HepG2 (cell line): ENCODE measurements at regions not wholly inside any gene's neighbourhood (a gene's known extent, or its start where the extent isn't known, plus 50 kb on each side); places are given as distances from the start of the nearest gene placed in this dataset.
A peak's percentile ranks its signal among the peaks of the same experiment; 100 is the strongest.

Source experiments
- ATAC-seq: fragments of 200-7000 bp; cut with Tn5 transposase; 3 replicates; pipeline ENCODE4 v1.9.1; 2020; ENCODE audit warnings: mild to moderate bottlenecking, moderate library complexity
- BruUV-seq: library from RNA; stranded (reverse); fragments of 400-500 nt; replicated peaks from 2 replicates; lab custom pipeline; 2021; lab: Mats Ljungman, UMichigan
- CTCF ChIA-PET: fragments of 300-600 bp; formaldehyde crosslinking; extraction: SDS; loops from one replicate; lab custom pipeline; 2021; ENCODE audit warnings: low total read pairs, inconsistent platforms, low intra/inter-chr PET ratio; lab: Yijun Ruan, JAX
- POLR2A ChIA-PET: fragments of 350-600 bp; sonication (Branson Sonifier 250); formaldehyde crosslinking; loops from one replicate; lab custom pipeline; 2020; ENCODE audit warnings: antibody characterized with exemption, inconsistent platforms; lab: Yijun Ruan, JAX
- DNase-seq: peaks from one replicate; pipeline ENCODE4 v3.0.0-alpha.2; 2015; ENCODE audit warnings: low spot score
- FAIRE-seq: peaks from 3 replicates; lab custom pipeline; 2011; peaks lifted over from hg19 to GRCh38; lab: Jason Lieb, UNC
- H2AFZ ChIP-seq: one replicate; pipeline ENCODE4 v1.6.1; 2011; ENCODE audit warnings: low read length, inconsistent platforms
- H3K27ac ChIP-seq: fragments of 300-600 bp; 3 replicates; pipeline ENCODE4 v1.8.0; 2011; ENCODE audit warnings: mixed run types, mild to moderate bottlenecking, mixed read lengths, low read length, inconsistent platforms; ENCODE audit not compliant: insufficient read depth; ENCODE audit errors: extremely low read length
- H3K27me3 ChIP-seq, 2 experiments: fragments of 200-600 bp in 1 of 2; 2 replicates in 1 of 2; 3 replicates in 1 of 2; pipeline versions ENCODE4 v1.6.0 to v1.8.0; 2011; ENCODE audit warnings: low read length in 2 of 2, mild to moderate bottlenecking in 2 of 2, moderate library complexity in 2 of 2, inconsistent platforms in 1 of 2; ENCODE audit not compliant: insufficient read depth in 2 of 2, control insufficient read depth in 1 of 2
- H3K36me3 ChIP-seq, 2 experiments: fragments of 200-600 bp in 1 of 2; replicated peaks in 1 of 2; 2 replicates in 1 of 2; 3 replicates in 1 of 2; pipeline versions ENCODE4 v1.5.1 to v1.8.0; 2011; ENCODE audit warnings: low read length in 2 of 2, inconsistent platforms in 1 of 2; ENCODE audit not compliant: insufficient read depth in 2 of 2, control insufficient read depth in 1 of 2
- H3K4me1 ChIP-seq: 2 replicates; pipeline ENCODE4 v1.5.1; 2012; ENCODE audit warnings: low read length, inconsistent platforms; ENCODE audit not compliant: insufficient read depth
- H3K4me2 ChIP-seq: 2 replicates; pipeline ENCODE4 v1.6.0; 2011; ENCODE audit warnings: low read depth, low read length, inconsistent platforms
- H3K4me3 ChIP-seq, 3 experiments: fragments of 200-600 bp in 1 of 3; sonication (generic), shearing (Covaris generic) in 1 of 3; replicated peaks in 1 of 3; 2 replicates each; pipeline ENCODE4 v1.5.1; 2011 to 2016; ENCODE audit warnings: low read length in 3 of 3, inconsistent platforms in 2 of 3, low read depth in 2 of 3, mild to moderate bottlenecking in 2 of 3, control low read depth in 1 of 3, mixed read lengths in 1 of 3; ENCODE audit not compliant: insufficient read depth in 1 of 3
- H3K79me2 ChIP-seq: one replicate; pipeline ENCODE4 v1.6.1; 2011; ENCODE audit warnings: low read length, inconsistent platforms; ENCODE audit not compliant: insufficient read depth
- H3K9ac ChIP-seq: 2 replicates; pipeline ENCODE4 v1.6.0; 2011; ENCODE audit warnings: mild to moderate bottlenecking, low read depth, low read length, inconsistent platforms; ENCODE audit not compliant: insufficient read depth
- H3K9me3 ChIP-seq: 2 replicates; pipeline ENCODE4 v1.5.1; 2012; ENCODE audit warnings: mild to moderate bottlenecking, low read length
- H4K20me1 ChIP-seq: 2 replicates; pipeline ENCODE4 v1.6.0; 2011; ENCODE audit warnings: inconsistent platforms, mild to moderate bottlenecking, low read length, moderate library complexity; ENCODE audit not compliant: insufficient read depth
- KDM1A ChIP-seq: IDR thresholded peaks from 2 replicates; pipeline ENCODE4 v1.6.1; 2016; ENCODE audit warnings: missing compliant biosample characterization
- NRL ChIP-seq: sonication (generic); formaldehyde crosslinking; IDR thresholded peaks from 2 replicates; pipeline ENCODE4 v1.5.0; 2020; ENCODE audit warnings: missing genetic modification reagents, mild to moderate bottlenecking, moderate library complexity, borderline replicate concordance
- ZKSCAN8 ChIP-seq: IDR thresholded peaks from 2 replicates; pipeline ENCODE4 v1.6.1; 2016; ENCODE audit warnings: borderline replicate concordance, missing genetic modification reagents, missing compliant biosample characterization
- ZNF234 ChIP-seq: sonication (generic); formaldehyde crosslinking; conservative IDR thresholded peaks from 2 replicates; pipeline ENCODE4 v1.5.1; 2020; ENCODE audit warnings: mild to moderate bottlenecking, missing genetic modification reagents
- ZNF629 ChIP-seq: sonication (generic); formaldehyde crosslinking; conservative IDR thresholded peaks from 2 replicates; pipeline ENCODE4 v1.5.0; 2020; ENCODE audit warnings: missing genetic modification reagents
- WGBS: methylation state at CpG from one replicate; pipeline ENCODE4 v1.1.6; 2017; ENCODE audit warnings: low lambda C conversion rate; 5-methylcytosine and 5-hydroxymethylcytosine counted together
- in situ Hi-C: cut with HindIII; loops from 2 replicates; pipeline ENCODE4 v1.10.0; 2017; ENCODE audit warnings: low pct_unique_long_range_greater_than_20kb; ENCODE audit not compliant: extremely low pct_ligation_motif_present
- intact Hi-C: fragments of 100-400 bp; cut with micrococcal nuclease; formaldehyde crosslinking; loops from one replicate; pipeline ENCODE4 v1.10.0; 2022; ENCODE audit not compliant: unreplicated experiment
- TF ChIP-seq, protein P1 (sequence below): fragments of 450-650 bp; IDR thresholded peaks from 2 replicates; pipeline ENCODE4 v1.6.1; 2017

DNA sequence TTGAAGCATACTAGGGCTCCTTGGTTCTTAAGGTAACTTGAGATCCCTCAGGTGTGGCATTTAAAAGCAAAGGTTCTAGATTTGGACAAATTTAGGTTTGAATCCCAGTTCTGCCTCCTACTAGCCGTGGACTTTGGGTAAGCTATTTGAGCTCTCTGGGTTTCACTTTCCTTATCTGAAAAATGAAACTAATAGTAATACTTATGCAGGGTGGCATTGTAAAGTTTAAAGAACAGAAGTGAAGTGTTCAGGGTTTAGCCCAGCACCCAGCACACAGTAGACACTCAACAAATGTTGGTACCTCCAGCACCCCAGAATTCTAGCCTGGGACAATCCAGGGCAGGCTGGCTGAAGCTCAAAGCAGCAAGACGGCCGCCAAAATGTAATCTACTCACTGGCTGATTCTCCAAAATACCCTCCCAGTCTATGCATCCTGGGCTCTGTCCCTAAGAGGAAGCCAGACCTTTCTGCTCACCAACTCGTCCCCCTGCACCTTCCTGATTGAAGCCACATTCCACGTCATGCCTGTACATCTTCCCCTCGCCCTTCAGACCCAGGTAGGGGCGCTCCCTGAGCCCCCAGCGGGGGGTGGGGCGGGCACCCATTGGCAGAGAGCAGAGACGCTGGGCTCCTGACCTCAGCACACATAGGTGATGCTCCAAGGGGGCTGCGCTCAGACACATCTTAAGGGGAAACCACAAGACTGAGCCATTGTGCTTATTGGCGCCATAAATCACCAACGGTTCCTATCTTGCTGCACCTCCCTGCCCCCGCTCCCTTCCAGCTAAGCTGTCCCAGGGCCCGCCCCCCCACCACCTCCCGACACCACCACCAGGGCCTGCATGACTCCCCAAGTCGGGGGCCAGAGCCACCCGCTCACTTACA is 160.6 kb downstream of the BCOR start:
- H2AFZ ChIP-seq: no peak overlapping the region
- ChIA-PET CTCF (no interaction called here), POLR2A (interaction anchor here (1.5 kb wide), 1 partner anchor 76 kb away, joined by 7 read pairs; no protein-coding TSS in a partner anchor)
- no peaks in the 10 kb centered on the region for H3K27me3 ChIP-seq
- H3K4me3 ChIP-seq: peak overlapping the region in 2 of 3 experiments; percentile 12 to 46; a peak in 1 of 6 replicates
- H3K4me1 ChIP-seq: peaks cover 24% of the 10 kb centered on the region
- H3K79me2 ChIP-seq: no peaks in the 10 kb centered on the region
- no TSS peak for BruUV-seq
- H3K36me3 ChIP-seq: no peaks in the 10 kb centered on the region
- H3K4me2 ChIP-seq: peak overlapping the region; percentile 67
- 51% methylated on average over 5 of the region's 18 CpGs for WGBS
- no peak for TF ChIP-seq KDM1A
- no peak overlapping the region for H3K27ac ChIP-seq
- no peak overlapping the region for H3K9ac ChIP-seq
- ATAC-seq: no peak
- intact Hi-C loops: loop anchor here (5.0 kb wide), 1 partner anchor 330 kb away; no protein-coding TSS in a partner anchor
- H3K9me3 ChIP-seq: no peaks in the 10 kb centered on the region
- no peak for DNase-seq
- in situ Hi-C loops: loop anchor here (25.0 kb wide), 1 partner anchor 325 kb away; no protein-coding TSS in a partner anchor
- H4K20me1 ChIP-seq: no peaks in the 10 kb centered on the region
- FAIRE-seq: no peak

DNA sequence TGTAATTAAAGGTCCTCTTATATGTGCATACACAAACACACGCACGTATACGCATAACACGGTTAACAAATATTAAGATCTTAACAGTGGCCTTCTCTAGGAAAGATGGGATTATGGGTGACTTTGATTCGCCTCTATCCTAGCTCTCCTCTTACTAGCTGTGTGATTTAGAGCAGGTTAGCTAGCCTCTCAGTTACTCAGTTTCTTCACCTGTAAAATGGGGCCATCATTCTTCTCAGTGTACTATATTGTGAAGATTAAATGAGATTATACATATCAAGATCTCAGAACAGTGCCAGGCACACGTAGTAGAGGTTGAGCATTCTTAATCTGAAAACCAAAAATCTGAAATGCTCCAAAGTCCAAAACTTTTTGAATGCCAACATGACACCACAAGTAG is 159.3 kb downstream of the BCOR start:
- DNase-seq (no peak), ATAC-seq (no peak), FAIRE-seq (no peak)
- H3K4me1 ChIP-seq: peaks cover 24% of the 10 kb centered on the region
- ChIA-PET CTCF (no interaction called here), POLR2A (no interaction called here)
- intact Hi-C loops (loop anchor here (5.0 kb wide), 1 partner anchor 329 kb away; no protein-coding TSS in a partner anchor), in situ Hi-C loops (loop anchor here (25.0 kb wide), 1 partner anchor 324 kb away; no protein-coding TSS in a partner anchor)
- no TSS peak for BruUV-seq
- H3K9me3 ChIP-seq: no peaks in the 10 kb centered on the region
- no peaks in the 10 kb centered on the region for H3K27me3 ChIP-seq
- TF ChIP-seq ZNF234: no peak
- 0 out of 2 replicates have a peak, but pooled peaks have one; percentile 24 for TF ChIP-seq ZNF629 (CRISPR knock-in tag)
- TF ChIP-seq NRL (CRISPR knock-in tag): no peak
- TF ChIP-seq, protein P1, sequence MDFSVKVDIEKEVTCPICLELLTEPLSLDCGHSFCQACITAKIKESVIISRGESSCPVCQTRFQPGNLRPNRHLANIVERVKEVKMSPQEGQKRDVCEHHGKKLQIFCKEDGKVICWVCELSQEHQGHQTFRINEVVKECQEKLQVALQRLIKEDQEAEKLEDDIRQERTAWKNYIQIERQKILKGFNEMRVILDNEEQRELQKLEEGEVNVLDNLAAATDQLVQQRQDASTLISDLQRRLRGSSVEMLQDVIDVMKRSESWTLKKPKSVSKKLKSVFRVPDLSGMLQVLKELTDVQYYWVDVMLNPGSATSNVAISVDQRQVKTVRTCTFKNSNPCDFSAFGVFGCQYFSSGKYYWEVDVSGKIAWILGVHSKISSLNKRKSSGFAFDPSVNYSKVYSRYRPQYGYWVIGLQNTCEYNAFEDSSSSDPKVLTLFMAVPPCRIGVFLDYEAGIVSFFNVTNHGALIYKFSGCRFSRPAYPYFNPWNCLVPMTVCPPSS: no peak
- no peak for TF ChIP-seq ZKSCAN8 (CRISPR knock-in tag)
- no peaks in the 10 kb centered on the region for H3K79me2 ChIP-seq
- H3K9ac ChIP-seq: no peak overlapping the region
- no peaks in the 10 kb centered on the region for H3K36me3 ChIP-seq
- no peak overlapping the region for H3K27ac ChIP-seq
- no peak overlapping the region for H3K4me2 ChIP-seq
- H3K4me3 ChIP-seq: no peak overlapping the region
- 90% methylated on average over 6 of the region's 6 CpGs for WGBS
- no peaks in the 10 kb centered on the region for H4K20me1 ChIP-seq
- no peak overlapping the region for H2AFZ ChIP-seq
